NCI-H82 (cell line): ENCODE measurements at regions not wholly inside any gene's neighbourhood (a gene's known extent, or its start where the extent isn't known, plus 50 kb on each side); places are given as distances from the start of the nearest gene placed in this dataset.

Experiments used
- DNase-seq: peaks from one replicate; lab custom pipeline; 2025; lab: John Stamatoyannopoulos, UW

DNA sequence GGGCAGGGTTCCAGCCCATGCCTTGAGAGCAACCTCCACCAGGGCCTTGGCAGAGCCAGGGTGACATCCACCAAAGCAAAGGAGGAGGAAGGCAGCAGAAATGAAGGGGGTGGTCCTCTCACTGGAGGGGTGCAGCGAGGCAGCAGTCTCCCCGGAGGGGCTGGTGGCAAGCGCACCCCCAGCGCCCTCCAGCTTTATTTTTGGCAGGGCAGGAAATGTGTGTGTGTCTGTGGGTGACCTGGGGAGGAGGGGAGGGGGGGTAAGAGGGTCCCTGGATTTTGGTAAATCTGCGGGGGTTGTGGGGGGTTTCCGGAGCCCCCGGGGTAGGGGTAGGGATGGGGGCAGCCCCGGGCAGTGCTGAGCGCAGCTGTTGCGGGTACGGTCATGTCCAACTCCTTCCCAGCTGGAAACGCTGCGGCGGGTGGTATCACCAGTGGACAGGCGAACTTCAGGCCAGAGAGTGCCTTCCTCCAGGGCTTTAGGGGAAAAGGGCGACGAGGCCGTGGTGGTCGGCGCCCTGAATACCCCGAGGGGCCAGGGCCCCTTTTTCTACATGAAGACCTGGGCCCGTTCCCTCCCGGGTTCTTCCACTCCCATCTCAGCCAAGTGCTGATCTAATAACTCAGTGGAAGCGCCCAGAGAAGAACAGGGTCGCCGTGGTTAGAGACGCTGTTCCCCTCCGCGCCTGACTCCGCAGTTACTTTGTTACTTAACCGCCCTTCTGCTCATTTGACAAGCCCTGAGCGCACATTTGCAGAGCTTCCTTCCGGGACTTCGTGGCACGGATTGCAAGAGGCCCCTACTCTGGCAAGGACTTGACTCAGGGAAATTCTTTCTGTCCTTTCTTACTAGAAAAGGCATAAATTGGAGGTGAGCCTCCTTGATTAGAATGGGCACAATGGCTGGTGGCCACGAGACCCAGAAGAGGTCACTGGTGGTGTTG, 55.2 kb downstream of the FOS start:
- DNase-seq, result no peak

DNA sequence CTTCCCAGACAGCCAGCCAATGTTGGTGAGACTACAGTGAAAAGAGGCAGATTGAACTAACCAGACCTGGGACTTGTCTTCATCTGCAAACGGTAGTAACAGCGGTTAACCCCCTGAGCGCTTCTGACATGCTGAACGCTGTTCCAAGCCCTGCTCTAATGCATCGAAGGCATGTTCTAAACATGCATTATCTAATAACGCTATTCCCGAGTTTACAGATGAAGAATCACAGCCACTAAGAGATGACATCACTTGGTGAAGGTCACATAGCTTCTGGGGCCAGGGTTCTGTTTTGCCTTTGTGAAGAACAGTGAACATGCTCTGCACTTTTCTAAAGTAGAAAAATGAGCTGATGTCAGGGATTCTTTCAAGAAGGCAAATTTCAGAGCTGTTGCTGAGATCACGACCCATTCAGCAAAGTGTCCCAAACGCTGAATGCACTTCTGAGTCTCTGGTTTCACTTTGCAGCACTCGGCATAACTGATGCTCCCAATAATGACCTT, 56.0 kb downstream of the FOS start:
- DNase-seq, result no peak

DNA sequence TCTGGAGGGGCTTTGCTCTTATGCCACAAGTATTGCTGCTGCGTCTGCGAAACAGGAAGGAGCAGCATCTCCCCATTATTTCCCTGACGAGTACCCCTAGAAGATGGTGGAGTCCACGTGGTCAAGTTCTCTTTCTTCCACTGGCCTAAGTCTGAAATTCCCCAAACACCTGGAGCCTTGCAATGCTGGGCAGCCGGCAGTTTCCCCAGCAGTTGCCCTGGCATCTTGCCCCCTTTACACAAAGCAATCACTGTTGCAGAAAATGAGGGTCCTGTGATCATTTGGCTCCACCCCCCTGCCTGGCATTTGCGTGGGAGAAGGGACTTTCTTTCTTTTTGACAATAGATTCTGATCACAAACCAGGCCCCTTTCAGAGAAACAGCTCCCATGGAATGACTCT, 56.9 kb downstream of the FOS start:
- no peak for DNase-seq

GRCh38 chr14:75338398-75338797, 59.8 kb downstream of the FOS start:
- no peak for DNase-seq

GRCh38 chr14:75339059-75339458, 60.4 kb downstream of the FOS start:
- no peak for DNase-seq

DNA sequence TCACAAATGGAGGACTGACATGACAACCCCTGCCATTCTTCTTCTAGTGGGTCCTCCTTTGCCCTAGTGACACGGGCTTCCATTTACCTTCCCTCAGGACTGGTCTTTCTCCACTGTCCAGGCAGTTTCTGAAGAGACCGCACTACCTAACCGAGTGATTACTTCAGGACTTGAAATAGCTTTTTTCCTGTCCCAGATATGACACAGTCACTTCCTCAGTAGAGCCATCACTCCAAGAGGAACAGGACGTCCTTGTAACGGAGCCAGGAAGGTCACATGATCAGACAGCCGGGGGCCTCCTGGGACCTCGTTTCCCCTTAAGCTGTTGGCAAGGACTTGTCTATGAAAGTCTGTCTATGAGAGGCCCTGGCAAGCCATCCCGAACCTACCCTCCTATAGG, 62.3 kb downstream of the FOS start:
- no peak for DNase-seq

DNA sequence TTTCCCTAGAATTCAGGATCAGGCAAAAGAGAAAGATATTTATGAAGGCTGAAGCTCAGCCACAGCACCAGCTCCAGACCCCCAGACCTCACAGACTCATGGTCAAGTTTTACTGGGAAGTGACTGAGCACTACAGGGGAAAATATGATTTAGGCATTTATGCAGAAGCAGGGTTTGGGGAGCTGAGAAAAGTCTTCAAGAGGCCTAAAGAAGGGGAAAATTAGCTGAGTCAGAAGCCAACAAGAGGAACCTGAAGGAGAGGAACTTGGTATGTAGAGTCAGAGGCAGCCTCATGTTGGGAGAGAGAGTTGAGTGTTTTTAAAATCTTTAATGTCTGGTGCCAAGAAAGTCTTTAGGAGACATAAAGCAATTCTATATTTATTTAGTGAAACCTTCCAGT, 63.0 kb downstream of the FOS start:
- no peak for DNase-seq

DNA sequence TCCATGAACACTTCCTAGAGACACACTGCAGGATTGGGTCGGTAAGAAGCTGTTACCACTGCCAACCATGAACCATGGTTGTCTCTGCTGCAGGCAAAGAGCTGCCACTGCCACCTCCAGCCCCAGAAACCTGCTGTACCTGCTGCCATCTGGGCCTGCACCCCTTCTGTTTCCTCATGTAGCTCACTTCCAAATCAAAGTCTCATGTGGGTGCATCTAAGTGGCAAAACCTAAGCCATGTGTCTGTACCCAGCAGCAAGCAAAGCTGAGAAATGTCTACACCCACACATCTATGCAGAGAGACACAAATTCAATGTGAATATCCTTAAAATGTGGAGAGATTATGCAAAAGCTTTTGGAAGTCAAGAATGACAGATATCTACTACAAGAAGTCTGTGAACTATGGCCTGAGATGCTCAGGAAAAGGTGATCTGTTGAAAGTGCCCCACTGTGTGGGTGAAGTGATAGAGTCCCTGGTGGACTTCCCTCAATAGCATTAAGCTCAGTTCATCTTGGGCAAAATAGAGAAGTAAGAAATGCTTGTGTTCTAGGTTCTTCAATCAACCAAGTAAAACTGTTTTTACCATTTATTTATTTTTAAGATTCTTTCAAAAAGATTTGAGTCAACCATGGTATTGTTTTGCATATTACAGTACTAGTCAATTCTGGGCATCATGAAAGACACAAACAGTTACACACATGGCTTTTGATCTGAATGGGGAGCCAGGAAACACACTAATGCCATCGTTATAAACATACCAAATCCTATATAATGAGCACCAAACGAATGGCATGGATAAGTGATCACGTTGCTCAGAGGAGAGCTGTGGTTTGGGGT, 64.4 kb downstream of the FOS start:
- no peak for DNase-seq

GRCh38 chr14:75343911-75344310, 65.3 kb downstream of the FOS start:
- no peak for DNase-seq

DNA sequence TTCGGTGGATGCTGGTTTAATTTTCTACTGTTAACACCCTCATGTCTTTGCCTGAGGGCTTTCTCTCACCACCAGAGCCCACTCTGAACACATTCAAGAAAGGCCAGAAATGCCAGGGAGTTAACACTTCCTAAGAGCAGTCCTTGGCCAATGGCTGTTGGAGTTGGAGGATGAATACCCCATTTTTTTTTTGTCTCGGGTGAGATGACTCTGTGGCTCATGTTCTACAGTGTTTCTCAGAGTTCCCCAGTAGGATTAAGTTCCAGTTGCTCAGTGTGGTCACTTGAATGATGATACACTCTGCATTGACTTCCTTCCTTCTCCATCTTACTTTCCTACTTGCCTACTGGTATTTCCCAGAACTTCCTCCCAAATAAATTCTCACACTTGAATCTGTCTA, 65.8 kb downstream of the FOS start:
- DNase-seq, result no peak

GRCh38 chr14:75350505-75351060, 72.0 kb downstream of the FOS start:
- DNase-seq, result no peak

- no peak for DNase-seq
Measured at GRCh38 chr14:75359098-75359497, 68.7 kb upstream of the JDP2 start.

- no peak for DNase-seq
Measured at GRCh38 chr14:75361041-75361440, 66.8 kb upstream of the JDP2 start.

DNA sequence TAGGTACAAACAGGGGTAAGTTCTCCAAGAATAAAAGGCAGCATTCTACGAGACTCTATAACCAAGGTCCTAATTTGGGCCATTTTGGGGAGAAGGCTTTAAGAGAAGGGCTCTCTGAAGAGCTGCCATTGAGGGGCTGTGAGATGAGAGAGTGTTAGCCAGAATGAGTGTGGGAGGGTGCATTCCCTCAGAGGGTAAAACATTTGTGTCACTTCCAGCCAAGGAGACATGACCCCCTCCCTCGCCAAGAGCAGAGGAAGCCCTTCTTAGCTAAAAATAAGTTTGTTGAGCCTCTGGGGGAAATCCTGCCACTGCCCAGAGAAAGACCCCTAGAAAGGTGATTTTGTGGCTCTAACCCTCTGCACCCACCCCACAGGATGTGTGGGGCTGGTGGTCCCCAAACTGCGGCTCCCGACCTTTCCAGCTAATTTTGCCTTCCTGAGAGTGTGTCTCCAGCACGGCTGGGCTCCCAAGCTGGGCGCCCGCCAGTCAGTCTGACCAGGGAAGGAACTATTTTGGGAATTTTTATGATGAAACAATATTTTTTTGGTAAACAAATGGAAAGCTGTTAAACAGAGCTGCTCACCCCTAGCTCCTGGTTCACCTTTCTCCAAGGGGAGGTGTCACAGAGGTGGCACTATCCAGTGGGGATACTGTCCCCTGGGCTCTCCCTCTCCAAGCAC, 65.9 kb upstream of the JDP2 start:
- no peak for DNase-seq

- no peak for DNase-seq
Measured at GRCh38 chr14:75363130-75363529, 64.7 kb upstream of the JDP2 start.

- no peak for DNase-seq
Measured at GRCh38 chr14:75363570-75364227, 64.1 kb upstream of the JDP2 start.

GRCh38 chr14:75365116-75365515, 62.7 kb upstream of the JDP2 start:
- DNase-seq, result peak; percentile 1

GRCh38 chr14:75366963-75367362, 60.9 kb upstream of the JDP2 start:
- DNase-seq, result no peak

GRCh38 chr14:75368333-75368732, 59.5 kb upstream of the JDP2 start:
- DNase-seq, result no peak

GRCh38 chr14:75369506-75369905, 58.3 kb upstream of the JDP2 start:
- no peak for DNase-seq

GRCh38 chr14:75370416-75371205, 57.2 kb upstream of the JDP2 start:
- no peak for DNase-seq
